Left lung (tissue), 4 donors: ENCODE measurements at regions not wholly inside any gene's neighbourhood (a gene's known extent, or its start where the extent isn't known, plus 50 kb on each side); places are given as distances from the start of the nearest gene placed in this dataset.

ENCODE experiments used
- ATAC-seq: fragments of 200-7000 bp; cut with Tn5 transposase; one replicate; pipeline ENCODE4 v1.9.1; 2020; ENCODE audit warnings: moderate library complexity
- DNase-seq, 4 donors: peaks; one replicate each; pipeline ENCODE4 v3.0.0-alpha.2; 2013 to 2020
- H3K27ac ChIP-seq, 2 donors: fragments of 200-600 bp; sonication (generic) in 1 of 2; one replicate each; pipeline versions ENCODE4 v1.5.0 to v1.8.0; 2020 to 2021
- H3K27me3 ChIP-seq, 2 donors: fragments of 200-600 bp; sonication (generic) in 1 of 2; one replicate each; pipeline versions ENCODE4 v1.5.0 to v1.8.0; 2020 to 2021
- H3K36me3 ChIP-seq, 2 donors: fragments of 200-600 bp; sonication (generic) in 1 of 2; one replicate each; pipeline versions ENCODE4 v1.5.0 to v1.8.0; 2020 to 2021
- H3K4me1 ChIP-seq, 2 donors: fragments of 200-600 bp; one replicate each; pipeline ENCODE4 v1.8.0; 2021
- H3K4me3 ChIP-seq, 2 donors: fragments of 200-600 bp; sonication (generic) in 1 of 2; one replicate each; pipeline versions ENCODE4 v1.5.0 to v1.8.0; 2020 to 2021; ENCODE audit warnings: mild to moderate bottlenecking in 1 of 2
- H3K9me3 ChIP-seq, 2 donors: fragments of 200-600 bp; sonication (generic) in 1 of 2; one replicate each; pipeline versions ENCODE4 v1.5.0 to v1.8.0; 2020 to 2021
- CTCF ChIP-seq, 2 donors: fragments of 200-600 bp; sonication (generic) in 1 of 2; IDR thresholded peaks; one replicate each; pipeline versions ENCODE4 v1.5.0 to v1.8.0; 2021; ENCODE audit warnings: antibody characterized with exemption in 2 of 2
- intact Hi-C, 2 donors: fragments of 100-400 bp; cut with DNase I; formaldehyde crosslinking; loops; one replicate each; pipeline versions ENCODE4 v1.11.2 to v1.14.2; 2022
- donor health status: DM: no; HTN: yes; CAD: no.
- donor health status: DM: no; HTN: no; CAD: no.

DNA sequence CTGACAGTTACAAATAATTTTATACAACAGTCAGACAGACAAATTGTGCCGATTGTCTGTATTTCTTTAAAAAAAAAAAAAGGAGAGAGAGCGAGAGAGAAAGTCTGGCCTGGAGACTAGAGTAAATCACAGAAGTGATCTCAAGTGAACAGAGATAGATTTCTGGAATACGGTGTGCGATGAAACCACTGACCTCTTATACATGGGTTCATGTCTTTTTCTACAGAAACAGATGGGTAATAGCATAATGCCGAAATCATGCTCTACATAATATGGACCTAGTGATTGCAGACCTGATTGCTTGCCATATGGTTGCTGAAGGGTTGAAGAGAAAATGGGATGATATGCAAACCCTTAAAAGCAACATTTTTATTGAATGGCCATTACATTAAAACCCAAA, 403.3 kb upstream of the FANCL start:
- Histone ChIP-seq H3K36me3 (no peaks in the 10 kb centered on the region), H3K9me3 (no peaks in the 10 kb centered on the region), H3K4me1 (no peaks in the 10 kb centered on the region), H3K27me3 (no peaks in the 10 kb centered on the region), H3K27ac (no peak overlapping the region), H3K4me3 (no peak overlapping the region)
- no peak for TF ChIP-seq CTCF (IDR thresholded peaks at IDR 0.05)
- DNase-seq (no peak), ATAC-seq (no peak)
- intact Hi-C loops = no loop called here

- no peaks in the 10 kb centered on the region for H3K36me3 ChIP-seq
- no peak overlapping the region for H3K27ac ChIP-seq
- DNase-seq (no peak), ATAC-seq (no peak)
- H3K4me3 ChIP-seq = no peak overlapping the region
- intact Hi-C loops = no loop called here
- no peaks in the 10 kb centered on the region for H3K27me3 ChIP-seq
- no peak for TF ChIP-seq CTCF (IDR thresholded peaks at IDR 0.05)
- H3K9me3 ChIP-seq = no peaks in the 10 kb centered on the region
- no peaks in the 10 kb centered on the region for H3K4me1 ChIP-seq
Measured at GRCh38 chr2:58641001-58641400, 399.9 kb upstream of the FANCL start.

DNA sequence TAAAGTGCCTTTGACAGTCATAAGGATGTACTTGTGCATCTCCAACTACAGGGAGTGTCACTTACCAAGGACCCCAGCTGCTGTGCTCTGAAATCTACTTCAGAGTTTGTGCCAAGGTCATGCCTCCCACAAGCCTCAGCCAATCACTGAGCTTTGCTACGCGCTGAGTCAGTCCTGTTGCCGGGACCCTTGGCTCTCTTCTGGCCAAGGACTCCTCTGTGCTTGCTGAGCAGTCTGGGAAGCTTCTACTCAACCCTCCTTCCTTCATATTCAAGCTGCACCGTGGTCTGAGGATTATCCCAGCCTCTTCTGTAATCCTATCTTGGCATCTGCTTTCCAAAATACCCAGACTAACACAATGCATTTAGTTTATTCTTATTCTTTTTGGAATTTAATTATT, 398.9 kb upstream of the FANCL start:
- no peaks in the 10 kb centered on the region for H3K36me3 ChIP-seq
- H3K9me3 ChIP-seq = no peaks in the 10 kb centered on the region
- no peak overlapping the region for H3K4me3 ChIP-seq
- DNase-seq (no peak), ATAC-seq (no peak)
- TF ChIP-seq CTCF (IDR thresholded peaks at IDR 0.05) = no peak
- H3K4me1 ChIP-seq = no peaks in the 10 kb centered on the region
- no peaks in the 10 kb centered on the region for H3K27me3 ChIP-seq
- intact Hi-C loops = no loop called here
- H3K27ac ChIP-seq = no peak overlapping the region

GRCh38 chr2:58638256-58638805, 397.2 kb upstream of the FANCL start:
- no peaks in the 10 kb centered on the region for H3K4me1 ChIP-seq
- H3K9me3 ChIP-seq = no peaks in the 10 kb centered on the region
- TF ChIP-seq CTCF (IDR thresholded peaks at IDR 0.05) = no peak
- H3K27ac ChIP-seq = no peak overlapping the region
- intact Hi-C loops = no loop called here
- H3K27me3 ChIP-seq = no peaks in the 10 kb centered on the region
- DNase-seq = no peak
- ATAC-seq = no peak
- H3K36me3 ChIP-seq = no peaks in the 10 kb centered on the region
- no peak overlapping the region for H3K4me3 ChIP-seq

- TF ChIP-seq CTCF (IDR thresholded peaks at IDR 0.05) = no peak
- no peak overlapping the region for H3K4me3 ChIP-seq
- H3K36me3 ChIP-seq = no peaks in the 10 kb centered on the region
- DNase-seq (no peak), ATAC-seq (no peak)
- no peaks in the 10 kb centered on the region for H3K27me3 ChIP-seq
- H3K27ac ChIP-seq = no peak overlapping the region
- no peaks in the 10 kb centered on the region for H3K9me3 ChIP-seq
- intact Hi-C loops = no loop called here
- no peaks in the 10 kb centered on the region for H3K4me1 ChIP-seq
Measured at GRCh38 chr2:58636872-58637271, 395.7 kb upstream of the FANCL start.
